ENCODE measurements at regions not wholly inside any gene's neighbourhood (a gene's known extent, or its start where the extent isn't known, plus 50 kb on each side); places are given as distances from the start of the nearest gene placed in this dataset.

DNA sequence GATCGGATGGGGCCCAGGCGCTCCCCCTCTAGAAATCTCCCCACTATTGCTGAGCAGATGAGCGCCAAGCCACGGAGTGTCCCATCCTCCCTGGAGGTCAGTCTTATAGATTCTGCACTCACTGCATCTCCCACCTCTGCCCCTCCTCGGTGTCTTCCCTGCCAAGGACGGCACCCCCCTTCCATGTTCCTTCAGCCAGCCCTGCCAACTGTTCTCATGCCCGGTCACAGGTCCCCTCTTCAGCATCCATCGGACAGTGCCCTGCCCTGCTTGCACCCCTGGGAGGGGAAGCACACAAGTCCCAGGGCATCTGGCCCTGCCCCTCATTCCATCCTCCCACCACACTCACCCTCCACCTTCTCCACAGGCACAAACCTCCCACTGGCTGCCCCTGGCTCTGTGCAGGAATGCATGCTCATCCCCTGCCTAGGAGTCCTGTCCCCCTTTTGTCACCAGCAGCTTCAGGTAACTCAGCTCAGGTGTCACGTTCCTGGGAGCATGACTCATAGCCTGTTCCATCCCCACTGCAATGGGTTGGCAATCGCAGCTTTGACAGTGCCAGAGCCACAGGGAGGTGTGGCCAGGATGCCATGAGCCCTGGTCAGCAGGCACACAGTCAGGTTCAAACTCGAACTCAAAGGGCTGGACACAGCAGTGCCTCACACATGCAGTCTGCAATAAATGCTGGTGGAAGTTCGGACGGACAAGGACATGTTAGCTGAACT, 234.7 kb upstream of the TCERG1L start:
- ChIA-PET POLR2A (no interaction called here), CTCF (no interaction called here)
- Histone ChIP-seq H3K27me3 (ENCODE audit: control insufficient read depth, insufficient read depth, low read length) (no peaks in the 10 kb centered on the region), H3K36me3 (ENCODE audit: control insufficient read depth, insufficient read depth, low read length) (no peaks in the 10 kb centered on the region), H3K4me3 (ENCODE audit: low read depth, low read length) (no peak overlapping the region)
- TF ChIP-seq, protein P1, sequence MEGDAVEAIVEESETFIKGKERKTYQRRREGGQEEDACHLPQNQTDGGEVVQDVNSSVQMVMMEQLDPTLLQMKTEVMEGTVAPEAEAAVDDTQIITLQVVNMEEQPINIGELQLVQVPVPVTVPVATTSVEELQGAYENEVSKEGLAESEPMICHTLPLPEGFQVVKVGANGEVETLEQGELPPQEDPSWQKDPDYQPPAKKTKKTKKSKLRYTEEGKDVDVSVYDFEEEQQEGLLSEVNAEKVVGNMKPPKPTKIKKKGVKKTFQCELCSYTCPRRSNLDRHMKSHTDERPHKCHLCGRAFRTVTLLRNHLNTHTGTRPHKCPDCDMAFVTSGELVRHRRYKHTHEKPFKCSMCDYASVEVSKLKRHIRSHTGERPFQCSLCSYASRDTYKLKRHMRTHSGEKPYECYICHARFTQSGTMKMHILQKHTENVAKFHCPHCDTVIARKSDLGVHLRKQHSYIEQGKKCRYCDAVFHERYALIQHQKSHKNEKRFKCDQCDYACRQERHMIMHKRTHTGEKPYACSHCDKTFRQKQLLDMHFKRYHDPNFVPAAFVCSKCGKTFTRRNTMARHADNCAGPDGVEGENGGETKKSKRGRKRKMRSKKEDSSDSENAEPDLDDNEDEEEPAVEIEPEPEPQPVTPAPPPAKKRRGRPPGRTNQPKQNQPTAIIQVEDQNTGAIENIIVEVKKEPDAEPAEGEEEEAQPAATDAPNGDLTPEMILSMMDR (IDR thresholded peaks at IDR 0.05; ENCODE audit: insufficient read depth, low read depth, low read length) = no peak
- DNase-seq (ENCODE audit: low read depth) = no peak

DNA sequence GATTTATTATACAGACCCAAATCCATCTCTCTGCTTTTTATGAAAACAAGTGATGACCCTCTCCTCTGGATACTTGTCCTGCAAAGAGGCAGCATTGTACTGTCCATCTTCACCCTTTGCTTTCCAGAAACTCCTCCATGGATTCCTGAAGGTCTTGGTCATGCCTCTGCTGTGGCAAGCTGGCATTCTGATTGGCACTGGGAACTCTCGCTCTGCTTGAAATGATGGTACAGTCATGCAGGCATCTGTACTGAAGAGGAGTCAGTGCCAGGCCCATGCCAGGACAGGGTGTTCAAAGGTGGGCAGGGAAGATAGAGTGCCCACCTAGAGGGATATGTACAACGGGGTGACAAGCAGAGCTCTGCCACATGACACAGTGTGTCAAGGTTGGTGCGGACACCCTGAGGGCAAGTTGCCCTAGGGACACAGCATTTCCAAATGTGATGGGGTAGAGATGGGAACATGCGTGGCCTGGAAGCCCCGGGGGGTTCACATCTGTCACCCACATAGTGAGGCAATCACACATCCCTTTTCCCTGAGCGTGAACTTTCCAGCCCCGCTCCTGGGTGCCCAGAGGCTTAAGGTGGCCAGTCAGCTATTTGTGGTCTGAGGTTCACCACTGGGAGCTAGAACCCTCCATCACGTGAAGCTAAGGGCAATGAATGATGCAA, 235.7 kb upstream of the TCERG1L start:
- Histone ChIP-seq H3K27me3 (ENCODE audit: control insufficient read depth, insufficient read depth, low read length) (no peaks in the 10 kb centered on the region), H3K36me3 (ENCODE audit: control insufficient read depth, insufficient read depth, low read length) (no peaks in the 10 kb centered on the region), H3K4me3 (ENCODE audit: low read depth, low read length) (no peak overlapping the region)
- POLR2A ChIA-PET = no interaction called here
- CTCF ChIA-PET = no interaction called here
- TF ChIP-seq, protein P1 (IDR thresholded peaks at IDR 0.05; ENCODE audit: insufficient read depth, low read depth, low read length) = no peak
- no peak for DNase-seq (ENCODE audit: low read depth)

DNA sequence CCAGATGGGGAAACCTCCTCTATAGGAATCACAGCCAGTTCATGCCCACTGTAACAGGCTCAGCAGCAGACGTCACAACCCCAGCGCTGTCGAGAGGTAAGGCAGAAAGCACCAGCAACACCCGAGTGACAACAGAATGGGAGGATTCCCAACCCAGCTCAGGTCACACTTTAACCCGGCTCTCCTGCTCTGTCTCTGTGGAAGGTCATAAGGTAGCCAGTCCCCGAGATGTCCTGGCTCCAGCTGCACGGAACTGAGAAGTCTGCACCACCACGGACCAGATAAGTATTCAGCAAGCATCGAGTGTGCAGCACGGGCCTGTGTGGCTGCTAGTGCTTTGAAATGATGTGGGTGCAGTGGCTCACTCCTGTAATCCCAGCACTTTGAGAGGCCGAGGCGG, 236.7 kb upstream of the TCERG1L start:
- TF ChIP-seq, protein P1 (IDR thresholded peaks at IDR 0.05; ENCODE audit: insufficient read depth, low read depth, low read length) = no peak
- ChIA-PET POLR2A (no interaction called here), CTCF (no interaction called here)
- Histone ChIP-seq H3K27me3 (ENCODE audit: control insufficient read depth, insufficient read depth, low read length) (no peaks in the 10 kb centered on the region), H3K4me3 (ENCODE audit: low read depth, low read length) (no peak overlapping the region), H3K36me3 (ENCODE audit: control insufficient read depth, insufficient read depth, low read length) (no peaks in the 10 kb centered on the region)
- no peak for DNase-seq (ENCODE audit: low read depth)

DNA sequence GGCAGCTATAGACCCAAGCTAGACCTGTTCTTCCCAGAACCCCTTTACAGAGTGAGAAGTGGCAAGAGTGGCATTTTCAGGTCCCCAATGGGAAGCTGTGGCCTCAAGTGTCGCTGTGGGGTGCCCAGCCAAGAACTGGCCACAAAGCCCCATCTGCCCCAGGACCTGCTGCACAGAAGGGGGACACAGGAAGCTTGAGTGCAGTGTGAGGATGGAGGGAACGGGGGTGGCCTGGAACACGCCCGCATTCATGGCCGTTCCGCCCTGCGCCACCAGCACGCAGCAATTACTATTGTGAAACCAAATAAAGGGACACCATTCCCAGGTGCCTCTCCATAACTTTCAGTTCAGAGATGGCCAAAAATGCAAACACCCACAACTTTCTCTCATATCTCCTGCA, 237.6 kb upstream of the TCERG1L start:
- no peaks in the 10 kb centered on the region for H3K36me3 ChIP-seq (ENCODE audit: control insufficient read depth, insufficient read depth, low read length)
- no peak for DNase-seq (ENCODE audit: low read depth)
- TF ChIP-seq, protein P1 (IDR thresholded peaks at IDR 0.05; ENCODE audit: insufficient read depth, low read depth, low read length) = no peak
- H3K27me3 ChIP-seq (ENCODE audit: control insufficient read depth, insufficient read depth, low read length) = no peaks in the 10 kb centered on the region
- CTCF ChIA-PET = no interaction called here
- POLR2A ChIA-PET = no interaction called here
- H3K4me3 ChIP-seq (ENCODE audit: low read depth, low read length) = no peak overlapping the region

DNA sequence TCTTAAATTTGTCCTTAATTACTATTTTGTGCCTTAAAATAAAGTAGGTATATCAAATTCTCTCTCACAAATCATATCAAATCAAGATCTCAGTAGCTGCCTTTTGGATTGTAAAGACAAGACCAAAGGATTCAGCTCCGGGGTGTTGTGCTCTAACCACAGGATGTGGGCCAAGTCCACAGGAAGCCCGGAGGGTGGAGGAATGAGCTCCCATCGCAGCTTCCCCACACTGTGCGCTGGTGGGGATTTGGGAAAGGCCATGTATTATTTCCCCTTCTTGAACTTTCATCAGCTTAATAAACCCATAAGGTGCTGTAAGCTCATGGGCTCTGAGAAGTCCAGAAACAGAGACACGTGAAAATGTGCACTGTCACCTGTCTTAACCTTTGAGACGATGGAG, 241.6 kb upstream of the TCERG1L start:
- no peak for DNase-seq (ENCODE audit: low read depth)
- POLR2A ChIA-PET = no interaction called here
- Histone ChIP-seq H3K36me3 (ENCODE audit: control insufficient read depth, insufficient read depth, low read length) (no peaks in the 10 kb centered on the region), H3K27me3 (ENCODE audit: control insufficient read depth, insufficient read depth, low read length) (no peaks in the 10 kb centered on the region), H3K4me3 (ENCODE audit: low read depth, low read length) (no peak overlapping the region)
- TF ChIP-seq, protein P1 (IDR thresholded peaks at IDR 0.05; ENCODE audit: insufficient read depth, low read depth, low read length) = no peak
- CTCF ChIA-PET = interaction anchor here (0.8 kb wide), 1 partner anchor 18 kb away, joined by 3 read pairs; no protein-coding TSS in a partner anchor
